ENCODE measurements at regions not wholly inside any gene's neighbourhood (a gene's known extent, or its start where the extent isn't known, plus 50 kb on each side); places are given as distances from the start of the nearest gene placed in this dataset.
"Not testable (repeated sequence)": the region's sequence is repeated elsewhere in the genome, so short reads cannot be mapped to it uniquely, and the experiment has no call there.

DNA sequence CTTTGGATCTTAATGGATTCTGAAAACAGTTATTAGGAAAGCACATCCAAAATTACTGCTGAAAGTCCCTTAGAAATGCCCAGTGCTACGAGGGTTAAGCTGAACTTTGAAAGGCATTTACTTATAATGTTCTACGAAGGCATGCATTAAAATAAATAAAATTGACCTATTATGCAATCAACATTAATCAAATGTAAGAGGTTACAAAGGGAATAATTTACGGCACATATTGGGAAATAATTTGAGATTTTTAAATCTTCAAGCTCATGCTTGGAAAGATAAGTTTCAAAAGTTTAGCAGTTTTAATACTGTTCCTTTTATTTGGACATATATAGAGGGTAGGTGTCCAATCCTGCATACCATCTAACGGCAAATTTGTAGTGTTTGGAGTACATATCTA lies 1564.1 kb upstream of the DDX18 start:
- Histone ChIP-seq H3K4me3 (no peak overlapping the region), H3K4me1 (no peaks in the 10 kb centered on the region), H3K9me3 (peaks cover 0 to 5% (median 0%) of the 10 kb centered on the region in 3 donors), H3K36me3 (no peaks in the 10 kb centered on the region), H3K27ac (no peak overlapping the region), H3K27me3 (no peaks in the 10 kb centered on the region)
- no peak for TF ChIP-seq POLR2A (IDR thresholded peaks at IDR 0.05)
- TF ChIP-seq, protein P1, sequence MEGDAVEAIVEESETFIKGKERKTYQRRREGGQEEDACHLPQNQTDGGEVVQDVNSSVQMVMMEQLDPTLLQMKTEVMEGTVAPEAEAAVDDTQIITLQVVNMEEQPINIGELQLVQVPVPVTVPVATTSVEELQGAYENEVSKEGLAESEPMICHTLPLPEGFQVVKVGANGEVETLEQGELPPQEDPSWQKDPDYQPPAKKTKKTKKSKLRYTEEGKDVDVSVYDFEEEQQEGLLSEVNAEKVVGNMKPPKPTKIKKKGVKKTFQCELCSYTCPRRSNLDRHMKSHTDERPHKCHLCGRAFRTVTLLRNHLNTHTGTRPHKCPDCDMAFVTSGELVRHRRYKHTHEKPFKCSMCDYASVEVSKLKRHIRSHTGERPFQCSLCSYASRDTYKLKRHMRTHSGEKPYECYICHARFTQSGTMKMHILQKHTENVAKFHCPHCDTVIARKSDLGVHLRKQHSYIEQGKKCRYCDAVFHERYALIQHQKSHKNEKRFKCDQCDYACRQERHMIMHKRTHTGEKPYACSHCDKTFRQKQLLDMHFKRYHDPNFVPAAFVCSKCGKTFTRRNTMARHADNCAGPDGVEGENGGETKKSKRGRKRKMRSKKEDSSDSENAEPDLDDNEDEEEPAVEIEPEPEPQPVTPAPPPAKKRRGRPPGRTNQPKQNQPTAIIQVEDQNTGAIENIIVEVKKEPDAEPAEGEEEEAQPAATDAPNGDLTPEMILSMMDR (IDR thresholded peaks at IDR 0.05): no peak
- 52 to 64% methylated on average over 4 of the region's 4 CpGs for WGBS, 2 donors
- no peak for DNase-seq
- intact Hi-C loops (cut with DNase I): no loop called here

DNA sequence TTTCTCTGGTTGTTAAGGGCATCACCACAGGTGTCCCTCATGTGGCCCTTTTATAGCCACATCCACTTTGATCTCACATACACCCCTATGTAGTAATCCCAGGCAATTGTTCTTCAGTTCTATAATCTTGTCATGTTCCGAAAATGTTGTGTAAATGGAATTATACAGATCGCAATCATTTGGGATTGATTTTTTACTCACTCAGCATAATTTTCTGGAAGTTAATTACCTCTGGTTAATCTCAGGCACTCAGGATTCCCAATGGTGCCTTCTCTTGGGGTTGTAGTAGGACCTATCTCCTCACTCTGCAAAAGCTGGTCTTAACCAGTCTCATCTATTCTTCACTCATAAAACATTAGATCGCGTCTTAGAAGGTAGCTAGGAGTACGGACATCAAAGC lies 1549.6 kb upstream of the DDX18 start:
- H3K27me3 ChIP-seq: no peaks in the 10 kb centered on the region
- H3K36me3 ChIP-seq: no peaks in the 10 kb centered on the region
- WGBS, 2 donors: 76 to 96% methylated on average over 5 of the region's 5 CpGs
- no peak overlapping the region for H3K4me3 ChIP-seq
- DNase-seq: no peak
- no peaks in the 10 kb centered on the region for H3K4me1 ChIP-seq
- H3K27ac ChIP-seq: no peak overlapping the region
- intact Hi-C loops (cut with DNase I): no loop called here
- no peak for TF ChIP-seq POLR2A (IDR thresholded peaks at IDR 0.05)
- TF ChIP-seq, protein P1 (IDR thresholded peaks at IDR 0.05): no peak
- peaks cover 0 to 33% (median 0%) of the 10 kb centered on the region in 3 donors for H3K9me3 ChIP-seq

DNA sequence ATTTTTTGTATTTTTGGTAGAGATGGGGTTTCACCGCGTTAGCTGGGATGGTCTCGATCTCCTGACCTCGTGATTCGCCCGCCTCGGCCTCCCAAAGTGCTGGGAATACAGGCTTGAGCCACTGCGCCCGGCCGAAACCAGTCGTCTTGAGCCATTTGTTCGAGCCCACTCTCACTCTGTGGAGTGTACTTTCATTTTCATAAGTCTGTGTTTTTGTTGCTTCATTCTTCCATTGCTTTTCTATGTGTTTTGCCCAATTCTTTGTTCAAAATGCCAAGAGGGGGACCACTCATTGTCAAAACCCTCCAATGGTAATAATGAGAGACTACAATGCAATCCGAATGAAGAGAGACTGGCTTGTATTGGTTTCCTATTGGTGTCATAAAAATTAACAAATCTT lies 1545.5 kb upstream of the DDX18 start:
- DNase-seq: no peak
- Histone ChIP-seq H3K4me1 (no peaks in the 10 kb centered on the region), H3K27me3 (no peaks in the 10 kb centered on the region), H3K4me3 (no peak overlapping the region), H3K27ac (no peak overlapping the region), H3K9me3 (peaks cover 0 to 18% (median 0%) of the 10 kb centered on the region in 3 donors), H3K36me3 (no peaks in the 10 kb centered on the region)
- intact Hi-C loops (cut with DNase I): no loop called here
- TF ChIP-seq POLR2A (IDR thresholded peaks at IDR 0.05): no peak
- TF ChIP-seq, protein P1 (IDR thresholded peaks at IDR 0.05): no peak
- WGBS, 2 donors: 89 to 94% methylated on average over 10 to 13 of the region's 13 CpGs

DNA sequence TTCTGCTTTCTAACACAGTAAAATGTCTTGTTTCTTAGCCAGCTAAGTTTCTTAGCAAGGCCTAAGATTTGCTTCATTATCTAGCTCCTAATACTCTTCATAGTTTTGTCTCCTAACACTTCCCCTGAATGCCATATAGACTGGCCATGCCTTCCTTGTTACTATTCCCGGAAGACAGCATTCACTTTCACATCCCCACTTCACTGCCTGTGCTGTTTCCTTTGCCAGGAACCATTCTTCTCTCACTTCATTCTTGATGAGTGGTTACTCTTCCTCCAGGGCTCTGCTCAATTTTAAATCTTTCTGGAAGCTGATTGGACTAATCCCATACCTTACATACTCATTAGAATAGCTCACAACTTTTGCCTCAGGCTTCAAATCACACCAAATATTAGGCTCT lies 1510.2 kb upstream of the DDX18 start:
- Histone ChIP-seq H3K4me1 (no peaks in the 10 kb centered on the region), H3K27me3 (no peaks in the 10 kb centered on the region), H3K27ac (no peak overlapping the region), H3K36me3 (no peaks in the 10 kb centered on the region), H3K9me3 (no peaks in the 10 kb centered on the region), H3K4me3 (no peak overlapping the region)
- intact Hi-C loops (cut with DNase I): no loop called here
- TF ChIP-seq POLR2A (IDR thresholded peaks at IDR 0.05): no peak
- TF ChIP-seq, protein P1 (IDR thresholded peaks at IDR 0.05): no peak
- WGBS, 2 donors: 61% methylated on average over 1 of the region's 1 CpG
- DNase-seq: no peak

DNA sequence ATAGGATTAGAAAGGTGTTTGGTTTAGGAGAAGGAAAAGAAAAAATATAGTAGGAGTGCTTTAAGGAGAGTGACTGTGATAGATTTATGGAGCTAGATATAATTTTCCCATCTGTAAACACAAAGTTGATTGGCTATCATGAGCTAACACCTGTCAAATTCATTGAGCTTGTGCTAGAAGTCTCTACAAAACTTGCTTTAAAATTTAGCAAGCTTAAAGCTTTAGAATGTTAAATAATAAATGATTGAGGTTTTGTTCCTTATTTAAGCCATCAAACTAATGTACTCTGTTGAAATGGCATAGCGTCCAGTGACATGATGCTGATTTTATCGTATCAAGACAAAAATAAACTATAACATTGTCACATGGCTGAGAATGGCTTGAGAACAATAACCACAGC lies 1497.4 kb upstream of the DDX18 start:
- DNase-seq: no peak
- no peaks in the 10 kb centered on the region for H3K27me3 ChIP-seq
- 39 to 45% methylated on average over 2 of the region's 2 CpGs for WGBS, 2 donors
- no peak for TF ChIP-seq POLR2A (IDR thresholded peaks at IDR 0.05)
- TF ChIP-seq, protein P1 (IDR thresholded peaks at IDR 0.05): no peak
- no peaks in the 10 kb centered on the region for H3K36me3 ChIP-seq
- H3K9me3 ChIP-seq: peaks cover 0 to 4% (median 0%) of the 10 kb centered on the region in 3 donors
- no peaks in the 10 kb centered on the region for H3K4me1 ChIP-seq
- H3K4me3 ChIP-seq: no peak overlapping the region
- H3K27ac ChIP-seq: no peak overlapping the region
- intact Hi-C loops (cut with DNase I): no loop called here

DNA sequence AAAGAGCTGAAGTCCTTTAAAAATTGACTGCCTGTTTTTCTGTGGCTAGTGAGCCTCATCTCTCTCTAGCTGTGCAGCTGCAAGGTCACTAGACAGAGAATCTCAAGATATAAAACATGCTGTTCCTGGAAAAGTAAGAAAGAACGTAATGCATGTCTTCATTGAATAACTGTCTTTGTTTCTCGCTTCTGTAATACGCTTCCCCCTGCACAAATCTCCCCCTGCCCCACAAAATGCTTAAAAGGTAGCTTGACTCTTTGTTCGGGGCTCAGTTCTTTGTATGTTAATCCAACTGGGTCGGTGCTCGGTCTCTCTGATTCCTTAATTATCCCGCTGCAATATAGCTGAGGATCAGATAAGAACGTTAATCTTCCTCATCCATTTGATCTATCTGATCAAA lies 1495.9 kb upstream of the DDX18 start:
- H3K27ac ChIP-seq; H3K36me3 ChIP-seq; intact Hi-C loops (cut with DNase I); H3K9me3 ChIP-seq; DNase-seq; H3K4me3 ChIP-seq; H3K27me3 ChIP-seq; H3K4me1 ChIP-seq: not testable (repeated sequence)
- WGBS, 2 donors: 57 to 79% methylated on average over 7 to 8 of the region's 8 CpGs
